Left lung (tissue), 4 donors: ENCODE measurements at regions not wholly inside any gene's neighbourhood (a gene's known extent, or its start where the extent isn't known, plus 50 kb on each side); places are given as distances from the start of the nearest gene placed in this dataset.

Experiments used
- ATAC-seq: fragments of 200-7000 bp; cut with Tn5 transposase; one replicate; pipeline ENCODE4 v1.9.1; 2020; ENCODE audit warnings: moderate library complexity
- DNase-seq, 4 donors: peaks; one replicate each; pipeline ENCODE4 v3.0.0-alpha.2; 2013 to 2020
- H3K27ac ChIP-seq, 2 donors: fragments of 200-600 bp; sonication (generic) in 1 of 2; one replicate each; pipeline versions ENCODE4 v1.5.0 to v1.8.0; 2020 to 2021
- H3K27me3 ChIP-seq, 2 donors: fragments of 200-600 bp; sonication (generic) in 1 of 2; one replicate each; pipeline versions ENCODE4 v1.5.0 to v1.8.0; 2020 to 2021
- H3K36me3 ChIP-seq, 2 donors: fragments of 200-600 bp; sonication (generic) in 1 of 2; one replicate each; pipeline versions ENCODE4 v1.5.0 to v1.8.0; 2020 to 2021
- H3K4me1 ChIP-seq, 2 donors: fragments of 200-600 bp; one replicate each; pipeline ENCODE4 v1.8.0; 2021
- H3K4me3 ChIP-seq, 2 donors: fragments of 200-600 bp; sonication (generic) in 1 of 2; one replicate each; pipeline versions ENCODE4 v1.5.0 to v1.8.0; 2020 to 2021; ENCODE audit warnings: mild to moderate bottlenecking in 1 of 2
- H3K9me3 ChIP-seq, 2 donors: fragments of 200-600 bp; sonication (generic) in 1 of 2; one replicate each; pipeline versions ENCODE4 v1.5.0 to v1.8.0; 2020 to 2021
- CTCF ChIP-seq, 2 donors: fragments of 200-600 bp; sonication (generic) in 1 of 2; IDR thresholded peaks; one replicate each; pipeline versions ENCODE4 v1.5.0 to v1.8.0; 2021; ENCODE audit warnings: antibody characterized with exemption in 2 of 2
- intact Hi-C, 2 donors: fragments of 100-400 bp; cut with DNase I; formaldehyde crosslinking; loops; one replicate each; pipeline versions ENCODE4 v1.11.2 to v1.14.2; 2022
- donor health status: DM: no; HTN: yes; CAD: no.
- donor health status: DM: no; HTN: no; CAD: no.

GRCh38 chrX:580030-580429, 50.6 kb upstream of the SHOX start:
- Histone ChIP-seq H3K4me3 (no peak overlapping the region), H3K27me3 (peaks cover 0 to under 1% of the 10 kb centered on the region in 2 donors), H3K27ac (no peak overlapping the region), H3K9me3 (peaks cover 0 to 6% of the 10 kb centered on the region in 2 donors), H3K4me1 (no peaks in the 10 kb centered on the region), H3K36me3 (no peaks in the 10 kb centered on the region)
- DNase-seq = peak in 1 of 4 donors; percentile 33
- ATAC-seq = no peak
- intact Hi-C loops = no loop called here
- TF ChIP-seq CTCF (IDR thresholded peaks at IDR 0.05) = no peak
